ENCODE measurements at regions not wholly inside any gene's neighbourhood (a gene's known extent, or its start where the extent isn't known, plus 50 kb on each side); places are given as distances from the start of the nearest gene placed in this dataset.

- no peak for TF ChIP-seq ZNF558 (tag by site-specific recombination; IDR thresholded peaks at IDR 0.05)
- no peak for TF ChIP-seq ZNF133 (tag by site-specific recombination; IDR thresholded peaks at IDR 0.05)
- TF ChIP-seq ZNF121 (tag by site-specific recombination; IDR thresholded peaks at IDR 0.05): no peak
- TF ChIP-seq ZFP69B (tag by site-specific recombination; IDR thresholded peaks at IDR 0.05): no peak
- TF ChIP-seq ZNF341 (tag by site-specific recombination; IDR thresholded peaks at IDR 0.05; ENCODE audit: low read depth): no peak
- TF ChIP-seq YY1 (tag by site-specific recombination; IDR thresholded peaks at IDR 0.05): no peak
- no peak for TF ChIP-seq PRDM6 (tag by site-specific recombination; IDR thresholded peaks at IDR 0.05)
- no peak for TF ChIP-seq ZNF223 (tag by site-specific recombination; IDR thresholded peaks at IDR 0.05)
- no peak for TF ChIP-seq ZNF792 (tag by site-specific recombination; IDR thresholded peaks at IDR 0.05)
- no peak for TF ChIP-seq GLIS2 (tag by site-specific recombination; IDR thresholded peaks at IDR 0.05)
- no peak for TF ChIP-seq ZNF280C (tag by site-specific recombination; IDR thresholded peaks at IDR 0.05)
- TF ChIP-seq PBX3 (CRISPR knock-in tag; IDR thresholded peaks at IDR 0.05): no peak
- TF ChIP-seq ZNF302 (tag by site-specific recombination; IDR thresholded peaks at IDR 0.05; ENCODE audit: low read depth): no peak
- Histone ChIP-seq H3K9me3 (ENCODE audit: control insufficient read depth, insufficient read depth, low read depth, low read length) (no peaks in the 10 kb centered on the region), H3K4me1 (ENCODE audit: control insufficient read depth, insufficient read depth, low read length) (no peaks in the 10 kb centered on the region), H3K36me3 (ENCODE audit: control insufficient read depth in 2 of 2, insufficient read depth in 1 of 2, low read length in 2 of 2) (no peaks in the 10 kb centered on the region), H3K27ac (ENCODE audit: extremely low read depth, low read depth, low read length) (no peak overlapping the region), H3K4me3 (ENCODE audit: low read depth, low read length) (no peak overlapping the region)
- POLR2A ChIA-PET: no interaction called here
- CTCF ChIA-PET: no interaction called here
Observed at GRCh38 chr14:82441270-82441669, 907.6 kb upstream of the SEL1L start.

GRCh38 chr14:82445810-82446570, 912.3 kb upstream of the SEL1L start:
- ChIA-PET CTCF (no interaction called here), POLR2A (no interaction called here)
- H3K9me3 ChIP-seq (ENCODE audit: control insufficient read depth, insufficient read depth, low read depth, low read length): no peaks in the 10 kb centered on the region
- H3K4me1 ChIP-seq (ENCODE audit: control insufficient read depth, insufficient read depth, low read length): no peaks in the 10 kb centered on the region
- H3K4me3 ChIP-seq (ENCODE audit: low read depth, low read length): no peak overlapping the region
- no peak overlapping the region for H3K27ac ChIP-seq (ENCODE audit: extremely low read depth, low read depth, low read length)
- no peaks in the 10 kb centered on the region for H3K36me3 ChIP-seq (ENCODE audit: control insufficient read depth in 2 of 2, insufficient read depth in 1 of 2, low read length in 2 of 2)
- no peak for TF ChIP-seq ZNF157 (tag by site-specific recombination; IDR thresholded peaks at IDR 0.05)
- no peak for TF ChIP-seq ZBTB8A (tag by site-specific recombination; IDR thresholded peaks at IDR 0.05)
- no peak for TF ChIP-seq ZSCAN18 (tag by site-specific recombination; IDR thresholded peaks at IDR 0.05)
- TF ChIP-seq RBAK (tag by site-specific recombination; IDR thresholded peaks at IDR 0.05): no peak
- TF ChIP-seq MEIS1 (CRISPR knock-in tag; IDR thresholded peaks at IDR 0.05; ENCODE audit: borderline replicate concordance): no peak
- TF ChIP-seq ZNF2 (tag by site-specific recombination; IDR thresholded peaks at IDR 0.05): no peak
